Loucy (cell line): ENCODE measurements at regions not wholly inside any gene's neighbourhood (a gene's known extent, or its start where the extent isn't known, plus 50 kb on each side); places are given as distances from the start of the nearest gene placed in this dataset.

Source experiments
- CTCF ChIP-seq: fragments of 200-600 bp; sonication (generic); conservative IDR thresholded peaks from 2 replicates; pipeline ENCODE4 v1.5.1; 2014; ENCODE audit warnings: mild to moderate bottlenecking, antibody characterized with exemption, low read length
- EZH2phosphoT487 ChIP-seq: fragments of 200-600 bp; IDR thresholded peaks from 2 replicates; pipeline ENCODE4 v1.6.1; 2018; ENCODE audit warnings: antibody characterized with exemption, mild to moderate bottlenecking, moderate library complexity, borderline replicate concordance

- no peak for TF ChIP-seq CTCF
- TF ChIP-seq EZH2phosphoT487, result no peak
These were observed 111.2 kb upstream of the TECRL start for GRCh38 chr4:64520421-64520820.
